Stimulated activated CD4-positive, alpha-beta T cell treated with anti-CD3 and anti-CD28 coated beads, Interleukin-4, amount 100 ng/mL, for 4 hours (primary cell): ENCODE measurements at regions not wholly inside any gene's neighbourhood (a gene's known extent, or its start where the extent isn't known, plus 50 kb on each side); places are given as distances from the start of the nearest gene placed in this dataset.
A peak's percentile ranks its signal among the peaks of the same experiment; 100 is the strongest.

Source experiments
- DNase-seq, 2 experiments: peaks; one replicate each; pipeline ENCODE4 v3.0.0-alpha.2; 2020

DNA sequence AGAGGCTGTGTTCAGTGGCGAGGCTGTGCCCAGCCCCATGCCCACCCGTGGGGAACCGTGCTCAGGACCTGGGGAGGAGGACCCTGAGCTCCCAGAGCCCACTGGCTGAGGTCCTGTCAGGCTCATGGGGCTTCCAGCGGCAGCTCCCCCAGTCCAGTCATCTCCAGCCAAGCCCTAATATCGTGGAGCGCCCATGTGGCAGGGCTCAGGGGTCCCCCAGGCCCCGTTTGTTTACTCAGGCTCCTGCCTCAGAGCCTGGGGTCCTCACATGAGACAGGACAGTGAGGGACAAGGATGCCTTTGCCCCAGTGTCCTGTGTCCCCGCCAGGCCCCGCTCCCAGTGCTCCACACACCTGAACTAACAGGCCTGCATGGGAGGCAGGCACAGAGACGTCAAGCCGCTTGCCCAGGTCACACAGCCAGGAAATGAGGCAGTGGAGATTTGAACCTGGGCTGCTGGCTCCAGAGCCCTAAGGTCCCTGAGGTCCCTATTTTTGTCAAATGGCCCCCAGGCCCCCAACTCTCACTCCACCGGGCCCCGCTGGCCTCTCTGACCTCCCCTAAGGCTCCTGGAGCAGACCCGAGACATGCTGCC, 100.7 kb upstream of the ACTRT2 start:
- no peak for DNase-seq

DNA sequence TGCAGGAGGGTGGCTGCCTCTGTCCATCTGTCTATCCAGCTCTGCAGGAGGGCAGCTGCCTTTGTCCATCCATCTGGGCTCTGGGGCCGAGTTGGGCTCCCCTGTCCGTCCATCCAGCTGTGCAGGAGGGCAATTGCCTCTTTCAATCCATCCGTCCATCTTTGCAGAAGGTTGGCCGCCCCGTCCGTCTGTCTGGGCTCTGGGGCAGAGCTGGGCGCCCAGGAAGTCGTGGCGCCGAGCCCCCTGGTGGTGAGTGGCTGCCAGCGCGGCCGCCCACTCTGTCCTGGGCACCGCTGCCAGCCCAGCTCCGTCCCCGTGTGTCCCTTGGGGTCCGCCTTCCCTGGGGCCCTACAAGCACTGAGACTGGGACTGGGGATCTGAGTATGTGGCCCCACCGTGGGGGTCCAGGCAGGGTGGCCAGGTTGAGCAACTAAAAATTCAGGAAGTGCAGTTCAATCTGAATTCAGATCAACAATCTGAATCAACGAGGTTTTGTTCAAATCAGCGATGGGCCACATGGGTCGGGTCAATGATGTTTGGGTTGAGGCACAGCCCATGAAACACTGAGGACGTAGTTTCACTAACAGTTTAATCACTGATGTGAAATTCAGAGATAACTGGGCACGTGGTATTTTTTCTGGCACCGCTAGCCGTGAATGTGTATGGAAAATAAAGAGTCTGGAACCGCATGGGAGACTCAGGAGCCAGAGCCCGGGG, 99.1 kb upstream of the ACTRT2 start:
- peak in 1 of 2 experiments; percentile 47 for DNase-seq

DNA sequence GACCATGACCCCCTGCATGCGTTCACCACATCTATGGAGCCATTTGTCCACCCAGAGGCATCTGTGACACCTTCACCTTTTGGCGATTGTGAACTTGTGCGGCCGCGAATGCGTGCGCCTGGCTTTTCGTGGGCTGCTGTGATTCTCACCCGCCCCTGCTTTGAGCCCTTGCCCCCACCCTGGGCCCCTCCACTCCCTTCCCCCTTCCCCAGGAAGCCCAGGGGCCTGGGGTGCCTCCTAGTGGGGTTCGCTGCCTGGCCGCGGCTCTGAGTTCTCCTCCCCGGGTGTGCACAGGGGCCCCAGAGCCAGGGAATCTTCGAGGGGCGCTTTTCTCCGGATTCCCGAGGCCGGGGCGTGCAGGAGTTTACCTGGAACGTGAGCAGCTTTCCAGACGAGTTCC, 97.9 kb upstream of the ACTRT2 start:
- no peak for DNase-seq

DNA sequence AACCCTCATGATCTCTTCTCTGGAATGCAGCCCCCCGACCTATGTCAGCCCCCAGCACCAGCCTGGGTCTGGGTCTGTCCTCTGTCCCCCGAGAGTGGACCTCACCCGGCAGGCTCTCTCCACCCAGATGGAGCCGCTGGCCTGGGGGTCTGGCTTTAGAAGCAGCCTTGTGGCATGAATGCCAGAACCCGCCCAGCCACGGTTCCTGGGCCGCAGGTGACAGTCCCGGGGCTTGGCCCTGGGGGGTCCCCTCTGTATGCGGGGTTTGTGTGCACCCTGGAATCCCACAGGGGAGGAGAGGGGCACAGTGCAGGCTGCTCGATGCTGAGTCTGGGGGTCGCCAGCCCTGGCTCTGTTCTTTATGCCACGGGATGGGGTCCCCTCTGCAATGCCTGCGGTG, 96.0 kb upstream of the ACTRT2 start:
- no peak for DNase-seq

DNA sequence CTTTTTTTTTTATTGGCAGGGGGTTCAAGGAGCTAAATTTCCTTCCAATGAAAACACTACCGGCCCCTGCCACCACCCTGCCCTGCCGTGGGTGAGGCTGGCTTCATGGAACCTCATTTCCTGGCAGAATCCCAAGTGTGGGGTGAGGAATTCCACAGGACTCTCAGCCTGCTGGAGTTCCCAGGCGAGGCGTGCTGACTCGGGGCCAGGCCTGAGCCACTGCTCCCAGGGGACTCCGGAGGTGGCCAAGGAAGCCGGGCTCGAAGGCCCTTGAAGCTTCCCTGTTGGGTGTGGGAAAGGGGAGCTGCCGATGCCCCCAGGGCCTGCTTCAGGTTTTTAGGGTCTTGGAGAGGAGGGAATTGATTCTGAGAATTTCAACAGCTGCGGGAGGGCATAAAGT, 95.3 kb upstream of the ACTRT2 start:
- DNase-seq = no peak

DNA sequence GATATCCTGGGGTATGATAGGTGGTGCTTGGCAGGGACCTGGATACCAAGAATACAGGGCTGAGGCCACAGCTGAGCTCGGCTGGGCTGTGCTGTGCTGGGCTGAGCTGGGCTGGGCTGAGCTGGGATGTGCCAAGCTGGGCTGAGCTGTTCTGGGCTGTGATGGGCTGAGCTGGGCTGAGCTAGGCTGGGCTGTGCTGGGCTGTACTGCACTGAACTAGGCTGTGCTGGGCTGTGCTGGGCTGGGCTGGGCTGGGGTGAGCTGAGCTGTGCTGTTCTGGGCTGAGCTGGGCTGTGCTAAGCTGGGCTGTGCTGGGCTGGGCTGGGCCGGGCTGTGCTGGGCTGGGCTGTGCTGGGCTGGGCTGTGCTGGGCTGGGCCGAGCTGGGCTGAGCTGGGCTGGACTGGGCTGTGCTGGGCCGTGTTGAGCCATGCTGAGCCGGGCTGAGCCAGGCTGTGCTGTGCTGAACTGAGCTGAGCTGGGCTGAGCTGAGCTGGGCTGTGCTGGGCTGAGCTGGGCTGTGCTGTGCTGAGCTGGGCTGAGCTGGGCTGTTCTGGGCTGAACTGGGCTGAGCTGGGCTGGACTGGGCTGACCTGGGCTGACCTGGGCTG, 94.7 kb upstream of the ACTRT2 start:
- no peak for DNase-seq

DNA sequence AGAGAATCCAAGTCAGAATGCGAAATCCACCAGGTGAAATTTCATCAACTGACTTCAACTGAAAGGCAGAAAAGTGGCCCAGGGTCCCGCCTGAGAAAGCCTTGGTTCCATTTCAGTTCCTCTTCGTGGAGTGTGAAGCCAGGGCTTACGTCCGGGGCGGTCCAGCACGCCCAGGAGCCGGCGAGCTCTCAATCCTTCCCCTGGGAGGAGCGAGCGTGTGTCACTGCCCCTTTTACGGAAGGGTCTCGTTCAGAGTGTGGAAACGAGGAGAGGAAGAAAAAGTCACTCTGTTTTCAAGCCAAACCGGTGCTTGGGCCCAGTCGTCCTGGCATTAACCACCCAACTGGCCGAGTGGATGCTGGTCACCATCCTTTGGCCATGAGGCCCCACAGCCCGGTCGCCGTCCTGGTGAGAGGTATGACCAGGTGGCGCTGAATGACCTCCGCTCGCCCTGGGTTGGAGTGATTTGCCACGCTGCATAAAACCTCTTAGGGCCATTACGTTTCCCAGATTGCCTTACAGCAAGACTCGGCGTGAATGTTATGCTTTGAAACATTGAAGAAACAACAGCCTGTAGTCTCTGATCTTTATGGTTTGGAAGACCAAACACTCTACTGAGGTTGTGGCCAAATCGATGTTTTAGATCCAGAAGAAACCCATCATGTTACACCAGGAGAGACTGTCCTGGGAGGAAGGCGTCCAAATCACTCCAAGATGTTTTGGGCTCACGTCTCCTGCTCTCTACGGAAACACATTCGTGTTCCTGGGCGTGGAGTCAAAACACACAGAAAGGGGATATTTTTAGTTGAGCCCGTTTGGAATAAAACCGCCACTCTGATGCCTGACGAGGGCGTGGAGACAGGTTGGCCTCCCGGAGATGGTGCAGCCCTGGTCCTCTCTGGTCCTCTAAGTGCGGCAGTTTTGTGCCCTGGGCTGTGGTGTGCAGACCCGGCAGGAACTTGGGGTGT, 93.6 kb upstream of the ACTRT2 start:
- no peak for DNase-seq

DNA sequence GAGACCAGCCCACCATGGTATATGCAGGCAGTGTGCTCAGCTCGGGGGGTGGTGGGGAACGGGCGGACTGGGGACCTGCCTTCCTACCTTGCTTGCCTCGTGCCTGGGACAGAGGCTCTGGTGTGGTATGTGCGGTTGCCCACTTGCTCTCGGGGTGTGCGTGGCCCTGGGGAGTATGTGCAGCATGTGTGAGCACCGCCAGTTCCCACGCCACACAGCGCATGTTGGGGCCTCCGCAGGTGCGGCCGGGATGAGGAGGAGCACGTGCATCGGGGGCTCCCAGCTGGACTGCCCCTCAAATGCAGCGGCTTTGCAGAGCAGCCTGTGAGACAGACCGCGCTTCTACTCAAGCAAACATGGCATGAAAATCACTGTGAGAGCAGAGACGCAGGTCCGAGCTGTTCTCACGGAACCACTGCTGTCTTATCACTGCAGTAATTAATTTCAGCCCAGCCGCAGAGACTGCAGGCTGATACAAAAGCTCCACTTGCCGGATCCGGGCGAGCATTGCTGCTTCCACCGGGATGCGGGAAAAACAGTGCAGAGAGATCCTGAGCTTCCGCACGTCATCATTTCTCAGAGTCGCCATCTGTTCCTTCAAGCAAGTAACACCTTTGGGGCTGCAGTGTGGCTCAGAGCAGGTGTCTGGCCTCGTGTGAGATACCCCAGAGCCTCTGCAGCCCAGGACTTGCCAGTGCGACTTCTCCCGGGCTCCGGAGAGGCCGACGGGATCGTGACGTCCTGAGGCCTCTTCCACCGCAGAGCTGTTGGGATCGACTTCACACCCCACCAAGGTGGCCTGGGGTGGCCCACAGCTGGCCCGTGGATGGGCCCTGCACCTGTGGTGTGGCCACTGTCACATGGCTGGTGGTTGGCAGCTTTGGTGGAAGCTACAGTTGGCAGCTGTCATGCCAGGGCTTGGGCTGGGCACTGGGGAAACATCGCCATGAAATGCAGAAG, 92.6 kb upstream of the ACTRT2 start:
- no peak for DNase-seq

DNA sequence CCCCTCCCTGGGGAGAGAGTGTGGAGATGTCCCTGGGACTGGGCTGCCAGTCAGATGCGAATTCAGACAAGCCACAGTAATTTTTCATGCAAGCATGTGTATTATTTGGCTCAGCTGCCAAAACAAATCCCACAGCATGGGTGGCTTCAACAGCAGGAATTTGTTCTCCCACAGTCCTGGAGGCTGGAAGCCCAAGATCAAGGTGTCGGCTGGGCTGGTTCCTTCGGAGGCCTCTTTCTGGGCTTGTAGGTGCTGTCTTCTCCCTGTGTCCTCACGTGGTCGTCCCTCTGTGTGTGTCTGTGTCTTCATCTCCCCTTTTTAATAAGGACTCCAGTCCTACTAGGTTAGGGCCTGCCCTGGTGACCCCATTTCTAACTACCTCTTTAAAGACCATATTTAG, 91.9 kb upstream of the ACTRT2 start:
- no peak for DNase-seq

DNA sequence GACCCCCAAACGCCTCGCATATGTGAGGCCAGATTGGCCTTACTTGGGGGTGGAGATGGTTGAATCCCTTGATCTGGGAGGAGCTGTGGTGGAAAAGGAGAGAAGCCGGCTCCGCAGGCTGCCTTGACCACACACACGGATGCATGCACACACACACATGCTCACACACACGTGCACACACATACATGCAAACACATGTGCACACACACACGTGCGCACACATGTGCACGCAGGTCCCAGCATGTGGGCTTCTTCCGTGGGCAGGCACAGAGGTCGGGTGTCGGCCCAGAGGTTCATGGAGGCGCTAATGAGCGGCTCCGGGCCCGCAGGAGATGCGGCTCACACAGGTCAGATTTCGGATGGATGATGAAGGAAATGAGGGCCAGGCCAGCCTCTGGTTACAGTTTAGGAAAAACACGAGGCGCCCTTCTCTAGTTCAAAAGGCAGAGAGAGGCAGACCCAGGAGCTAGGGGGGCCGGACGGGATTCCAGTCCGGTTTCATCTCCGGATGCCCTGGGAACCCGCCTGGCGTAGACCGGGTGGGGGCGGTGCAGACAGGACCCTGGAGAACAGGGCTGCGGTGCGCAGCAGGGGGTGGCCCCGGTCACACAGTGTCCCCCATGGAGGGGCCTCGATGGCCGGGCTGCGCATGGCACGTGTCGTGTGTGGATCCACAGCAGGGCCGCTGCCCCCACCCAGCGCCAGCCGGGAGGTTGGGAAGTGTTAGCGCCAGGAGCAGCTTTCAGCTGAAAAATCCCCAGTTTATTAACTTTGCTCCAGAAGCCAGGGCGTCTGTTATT, 91.1 kb upstream of the ACTRT2 start:
- DNase-seq = no peak

DNA sequence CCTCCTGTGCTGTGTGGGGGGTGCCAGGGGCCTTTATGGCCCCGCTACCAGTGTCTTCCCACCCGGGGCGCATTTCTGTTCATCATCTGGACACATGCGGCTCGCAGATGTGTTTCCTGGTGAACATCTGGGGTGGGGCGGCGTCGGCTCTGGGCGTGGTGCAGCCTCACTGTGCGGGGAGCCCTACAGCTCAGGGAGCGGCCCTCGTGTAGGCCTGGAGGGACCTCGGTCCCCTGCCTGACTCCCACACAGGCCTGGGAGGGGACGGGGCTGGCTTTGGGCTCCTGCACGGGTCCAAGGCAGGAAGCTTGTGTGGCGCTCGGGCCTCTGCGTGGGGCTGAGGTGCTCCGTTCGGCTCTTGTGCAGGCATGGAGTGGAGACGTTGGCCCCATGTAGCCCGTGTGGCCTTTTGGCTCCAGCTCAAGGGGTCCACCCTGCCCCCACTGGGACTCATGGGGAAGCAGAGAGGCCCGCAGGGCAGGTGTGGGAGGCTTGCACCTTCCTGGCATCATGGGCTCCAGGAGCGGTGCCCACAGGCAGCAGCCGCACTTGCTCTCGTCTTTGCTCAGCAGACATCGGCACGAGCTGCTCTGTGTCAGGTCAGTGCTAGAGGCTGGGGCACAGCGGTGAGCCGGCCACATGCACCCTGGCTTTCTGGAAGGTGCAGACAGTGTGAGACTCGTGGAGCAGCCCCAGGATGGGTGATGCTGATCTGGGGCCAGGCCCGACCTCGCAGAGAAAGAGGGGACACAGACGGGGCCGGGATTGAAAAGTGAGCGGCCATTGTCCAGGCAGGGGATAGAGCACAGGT, 90.1 kb upstream of the ACTRT2 start:
- DNase-seq = no peak

DNA sequence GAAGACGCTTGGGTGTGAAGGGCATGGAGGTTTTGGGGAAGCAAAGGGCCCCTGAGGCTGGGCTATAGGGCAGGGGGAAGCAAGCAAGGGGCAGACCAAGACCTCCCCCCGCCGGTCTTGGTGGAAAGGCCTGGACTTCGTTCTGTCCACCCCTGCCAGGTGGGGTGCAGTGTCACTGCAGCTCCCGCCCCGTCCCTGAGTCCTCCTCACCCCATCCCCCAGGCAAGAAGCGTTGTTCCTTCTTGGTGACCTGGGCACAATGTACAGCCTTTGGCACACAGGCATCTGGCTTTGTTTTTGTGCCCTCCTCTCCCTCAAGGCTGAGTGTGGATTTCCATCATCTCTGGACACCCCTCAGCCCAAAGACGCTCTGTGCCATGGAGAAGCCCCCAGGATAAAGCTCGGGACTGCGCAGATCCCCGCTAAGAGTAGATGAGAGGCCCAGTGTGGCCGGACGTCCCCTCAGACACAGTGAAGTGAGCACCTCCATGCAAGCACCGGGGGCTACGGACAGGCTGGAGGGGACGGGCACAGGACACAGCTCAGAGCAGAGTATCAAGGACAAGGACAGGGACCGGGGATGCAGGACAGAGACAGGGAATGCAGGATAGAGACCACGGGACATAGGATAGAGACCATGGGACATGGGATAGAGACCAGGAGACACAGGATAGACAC, 89.4 kb upstream of the ACTRT2 start:
- no peak for DNase-seq

DNA sequence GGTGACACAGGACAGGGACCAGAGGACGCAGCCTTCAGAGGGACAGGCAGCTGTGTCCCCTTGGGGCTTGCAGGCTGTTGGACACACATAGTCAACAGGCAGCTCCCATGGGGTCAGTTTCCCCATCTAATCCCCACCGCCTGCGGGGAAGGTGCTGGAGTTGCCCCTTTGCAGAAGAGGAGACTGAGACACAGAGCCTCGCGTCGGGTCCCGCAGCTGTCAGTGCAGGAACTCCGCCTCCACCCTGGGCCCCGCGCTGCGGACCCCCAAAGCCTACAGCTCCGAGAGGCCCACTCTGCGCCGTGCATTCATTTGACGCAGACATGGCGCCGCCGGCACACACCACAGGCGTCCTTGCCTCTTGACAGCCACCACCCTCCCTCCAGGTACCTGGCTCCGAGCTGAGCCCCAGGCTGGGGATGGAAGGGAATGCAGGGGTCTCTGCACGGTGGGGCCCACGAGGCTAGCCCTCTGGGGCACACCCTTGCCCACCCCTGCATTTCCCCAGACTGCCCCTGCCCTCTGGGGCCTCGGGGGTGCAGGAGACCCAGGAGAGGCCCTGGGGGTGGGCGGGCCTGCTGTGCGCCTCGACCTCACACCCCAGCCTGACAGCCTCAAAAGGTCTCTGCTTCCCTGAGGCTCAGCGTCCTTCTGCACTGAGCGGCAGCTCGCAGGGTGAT, 88.5 kb upstream of the ACTRT2 start:
- no peak for DNase-seq

DNA sequence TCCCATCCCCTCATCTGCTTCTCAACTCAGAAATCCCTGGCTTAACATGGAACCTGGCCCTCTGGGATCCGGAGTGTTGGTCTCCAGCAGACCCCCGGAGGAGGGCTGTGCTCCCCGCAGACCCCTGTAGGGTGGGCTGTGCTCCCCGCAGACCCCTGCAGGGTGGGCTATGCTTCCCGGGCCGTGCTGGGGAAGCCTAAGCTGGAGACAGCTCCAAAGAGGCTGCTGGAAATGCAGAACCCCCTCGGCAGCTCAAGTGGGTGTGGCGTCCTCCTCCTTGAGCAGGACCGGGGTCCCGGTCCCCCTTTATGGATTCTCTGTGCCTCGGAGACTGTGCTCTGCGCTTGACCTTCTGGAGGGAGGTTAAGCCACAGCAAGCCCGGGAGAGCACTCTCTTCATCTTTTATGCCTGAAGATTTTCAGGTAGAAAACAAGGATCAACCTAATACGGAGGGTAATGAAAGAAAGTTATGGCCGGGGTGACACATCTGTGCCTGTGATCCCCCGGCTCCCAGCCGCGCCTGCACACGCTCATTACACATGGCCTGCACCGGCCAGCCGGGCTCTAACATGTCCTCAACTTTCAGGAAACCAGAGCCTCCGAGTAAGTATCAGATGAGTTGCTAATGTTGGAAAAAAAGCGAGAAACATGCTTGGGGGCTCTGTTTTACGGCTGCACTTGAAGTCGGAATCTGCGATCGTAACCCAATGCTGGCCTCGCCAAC, 87.7 kb upstream of the ACTRT2 start:
- no peak for DNase-seq

DNA sequence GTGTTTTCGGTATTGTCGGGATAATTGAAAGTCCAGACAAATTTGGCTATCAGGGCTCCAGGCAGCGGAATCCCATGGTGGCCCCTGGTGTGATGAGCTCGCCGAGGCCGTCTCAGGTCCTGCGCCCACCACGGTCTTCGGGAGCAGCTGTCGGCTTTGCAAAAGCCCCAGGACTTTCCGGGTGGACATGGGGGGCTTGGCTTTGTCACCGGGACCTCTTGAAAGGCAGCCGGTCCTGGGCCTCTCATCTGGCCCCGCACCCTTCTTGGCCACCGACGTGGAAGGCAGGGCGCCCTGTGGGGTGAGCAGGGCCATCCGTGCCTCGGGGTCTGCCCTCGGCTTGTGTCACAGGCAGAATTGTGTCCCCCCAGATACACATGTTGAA, 87.1 kb upstream of the ACTRT2 start:
- no peak for DNase-seq

DNA sequence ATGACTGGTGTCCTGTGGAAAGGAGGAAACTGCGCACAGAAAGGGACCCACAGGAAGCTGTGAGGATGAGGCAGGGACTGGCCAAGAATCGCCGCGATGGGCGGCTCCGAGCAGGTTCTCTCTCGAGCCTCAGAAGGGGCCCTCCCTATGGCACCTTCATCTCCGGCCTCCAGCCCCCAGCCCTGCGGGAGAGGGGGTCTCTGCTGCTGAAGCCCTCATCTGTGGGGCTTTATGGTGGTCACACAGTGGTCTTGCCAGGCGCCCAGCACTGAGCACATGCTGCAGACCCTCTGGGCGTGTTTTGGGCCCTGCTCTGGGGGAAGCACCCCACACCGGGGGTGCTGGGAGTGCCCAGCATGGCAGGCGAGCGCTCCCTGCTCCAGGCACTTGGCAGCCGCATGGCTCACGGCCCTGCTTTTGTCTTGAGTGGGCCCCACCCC, 86.6 kb upstream of the ACTRT2 start:
- DNase-seq = no peak

DNA sequence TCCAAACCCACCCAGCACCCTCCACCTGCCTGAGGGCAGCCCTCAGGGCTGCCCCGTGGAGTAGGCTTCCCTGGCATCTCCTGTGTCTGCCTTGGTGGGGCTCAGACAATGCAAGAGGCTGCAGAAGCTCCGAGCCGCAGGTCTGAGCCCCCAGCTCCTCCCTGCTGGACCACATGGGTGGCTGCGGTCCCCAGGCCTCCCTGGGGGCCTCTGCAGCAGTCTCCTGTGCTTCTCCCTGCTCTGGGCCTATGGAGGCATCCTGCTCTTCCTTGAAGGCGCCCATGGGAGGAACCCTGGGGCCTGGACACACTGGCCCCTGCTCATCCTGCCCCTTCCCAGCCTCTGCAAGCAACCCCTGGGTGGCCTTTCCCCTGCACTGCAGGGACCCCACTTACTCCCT, 86.1 kb upstream of the ACTRT2 start:
- DNase-seq = no peak

DNA sequence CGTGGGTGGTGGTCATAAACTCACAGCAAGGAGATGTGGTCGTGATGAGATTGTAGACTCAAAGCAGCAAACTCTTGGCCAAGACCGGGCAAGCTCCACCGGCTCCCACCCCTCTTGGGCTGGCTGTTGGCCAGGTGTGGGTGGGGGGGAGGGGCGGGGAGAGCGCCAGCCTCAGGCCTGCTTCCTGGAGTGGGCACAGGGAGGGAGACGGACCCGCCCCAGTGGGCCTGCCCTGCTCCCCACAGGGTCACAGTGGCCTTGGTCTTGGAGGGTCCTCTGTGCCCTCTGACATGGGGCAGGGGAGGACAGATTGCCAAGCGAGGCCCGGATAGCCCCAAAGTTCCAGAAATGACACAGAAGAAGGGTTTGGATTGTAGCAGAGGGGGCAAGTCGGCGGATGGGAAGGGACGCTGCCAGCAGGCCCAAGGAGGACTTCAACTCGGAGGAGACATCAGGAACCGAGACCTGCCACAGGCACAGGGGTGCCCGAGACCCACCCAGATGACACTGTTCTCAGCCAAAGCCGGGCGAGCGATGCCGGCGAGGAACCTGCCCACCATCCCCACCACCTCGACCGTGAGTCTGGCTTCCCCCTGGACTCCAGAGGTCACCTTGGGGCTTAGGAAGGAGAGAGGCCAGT, 85.4 kb upstream of the ACTRT2 start:
- DNase-seq = no peak
